Neutrophil (primary cell): ENCODE measurements at regions not wholly inside any gene's neighbourhood (a gene's known extent, or its start where the extent isn't known, plus 50 kb on each side); places are given as distances from the start of the nearest gene placed in this dataset.

Experiments
- H3K27ac ChIP-seq: fragments of 200-600 bp; sonication (generic); 2 replicates; pipeline ENCODE4 v1.5.1; 2016; ENCODE audit warnings: mild to moderate bottlenecking, moderate library complexity
- H3K27me3 ChIP-seq: fragments of 200-600 bp; sonication (generic); 2 replicates; pipeline ENCODE4 v1.6.0; 2016; ENCODE audit warnings: mild to moderate bottlenecking
- H3K36me3 ChIP-seq: fragments of 200-600 bp; sonication (generic); 2 replicates; pipeline ENCODE4 v1.5.1; 2017
- H3K4me1 ChIP-seq, 2 experiments: fragments of 200-600 bp in 1 of 2; sonication (generic) in 1 of 2; 1 replicate in 1 of 2; 2 replicates in 1 of 2; pipeline versions ENCODE4 v1.5.1 to v1.6.1; 2013 to 2016; ENCODE audit warnings: low read depth in 1 of 2, low read length in 1 of 2, mild to moderate bottlenecking in 1 of 2, moderate library complexity in 1 of 2; ENCODE audit not compliant: control insufficient read depth in 1 of 2, insufficient read depth in 1 of 2
- H3K4me3 ChIP-seq, 2 experiments: fragments of 200-600 bp in 1 of 2; sonication (generic) in 1 of 2; 1 replicate in 1 of 2; 2 replicates in 1 of 2; pipeline ENCODE4 v1.5.1; 2013 to 2016; ENCODE audit warnings: low read depth in 1 of 2, low read length in 1 of 2, mild to moderate bottlenecking in 1 of 2, moderate library complexity in 1 of 2
- H3K9me3 ChIP-seq: fragments of 200-600 bp; sonication (generic); 2 replicates; pipeline ENCODE4 v1.5.1; 2016
- CTCF ChIP-seq: fragments of 200-600 bp; sonication (generic); IDR thresholded peaks from 2 replicates; pipeline ENCODE4 v1.5.1; 2016; ENCODE audit warnings: antibody characterized with exemption

DNA sequence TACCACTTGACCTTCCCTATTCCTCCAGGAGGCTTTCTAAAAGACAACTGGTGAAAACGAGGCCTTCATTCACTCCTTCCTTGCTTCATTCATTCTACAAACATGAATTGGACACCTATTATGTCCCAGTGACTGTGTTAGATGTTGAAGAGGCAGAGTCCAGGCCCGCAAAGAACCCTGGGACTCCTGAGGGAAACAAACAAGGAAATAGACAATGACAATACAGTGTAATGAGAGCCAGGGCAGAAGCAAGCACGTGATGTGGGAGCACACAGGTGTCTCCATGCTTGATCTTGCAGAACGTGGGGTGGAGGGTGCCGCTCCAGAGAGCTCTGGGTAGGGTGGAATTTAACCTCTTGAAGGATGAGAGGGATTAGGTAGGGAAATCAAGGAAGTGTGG is 137.6 kb upstream of the KLF3 start:
- Histone ChIP-seq H3K4me1 (peaks cover 79 to 81% of the 10 kb centered on the region in 2 experiments), H3K9me3 (no peaks in the 10 kb centered on the region), H3K27me3 (no peaks in the 10 kb centered on the region), H3K4me3 (no peak overlapping the region), H3K27ac (peak overlapping the region; percentile 95), H3K36me3 (no peaks in the 10 kb centered on the region)
- TF ChIP-seq CTCF = no peak

DNA sequence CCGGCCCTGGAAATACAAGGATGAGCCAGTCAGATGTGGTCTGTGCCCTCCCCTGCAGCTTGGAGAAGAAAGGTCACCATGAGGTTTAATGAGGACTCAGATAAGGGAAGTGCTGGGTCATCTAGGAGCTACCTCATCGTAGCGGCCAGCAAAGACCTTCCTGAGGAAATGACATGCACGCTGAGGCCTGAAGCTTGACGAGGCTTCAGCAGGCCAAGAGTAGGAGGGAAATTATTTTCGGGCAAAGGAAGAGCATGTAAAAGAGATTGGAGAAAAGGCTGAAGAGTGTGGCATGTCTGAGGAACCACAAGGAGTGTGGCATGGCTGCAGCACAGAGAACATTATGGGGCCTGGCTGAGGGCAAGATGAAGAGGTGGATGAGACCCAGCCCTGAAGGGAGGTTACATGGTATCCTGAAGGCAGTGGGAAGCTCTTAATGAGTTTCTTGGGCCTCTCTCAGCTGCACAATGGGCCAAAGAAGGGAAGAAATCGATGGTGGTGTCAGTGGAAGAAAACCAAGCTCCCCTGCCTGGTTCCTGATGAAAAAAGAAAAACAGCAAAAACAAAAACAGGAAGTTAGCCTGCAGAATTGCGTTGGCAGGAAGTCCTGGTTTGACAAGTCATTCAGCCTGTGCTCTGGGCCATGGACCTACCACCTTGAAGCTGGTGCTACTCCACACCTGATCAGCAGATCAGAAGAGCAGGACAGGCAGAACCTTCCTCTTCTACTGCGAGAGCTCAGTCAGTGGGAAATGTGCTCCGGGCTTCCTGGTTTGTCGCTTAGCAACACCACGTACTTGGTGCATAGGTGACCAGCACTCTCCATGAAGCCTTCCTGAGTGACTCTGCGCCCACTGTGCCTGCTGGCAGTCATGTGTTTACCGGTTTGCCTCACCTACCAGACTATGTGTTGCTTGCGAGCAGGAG is 134.5 kb upstream of the KLF3 start:
- H3K4me1 ChIP-seq = peaks cover 60 to 66% of the 10 kb centered on the region in 2 experiments
- H3K36me3 ChIP-seq = no peaks in the 10 kb centered on the region
- peak; percentile 63 for TF ChIP-seq CTCF
- peak overlapping the region; percentile 95 for H3K27ac ChIP-seq
- H3K27me3 ChIP-seq = no peaks in the 10 kb centered on the region
- H3K9me3 ChIP-seq = no peaks in the 10 kb centered on the region
- peak overlapping the region; percentile 35 to 53 for H3K4me3 ChIP-seq

DNA sequence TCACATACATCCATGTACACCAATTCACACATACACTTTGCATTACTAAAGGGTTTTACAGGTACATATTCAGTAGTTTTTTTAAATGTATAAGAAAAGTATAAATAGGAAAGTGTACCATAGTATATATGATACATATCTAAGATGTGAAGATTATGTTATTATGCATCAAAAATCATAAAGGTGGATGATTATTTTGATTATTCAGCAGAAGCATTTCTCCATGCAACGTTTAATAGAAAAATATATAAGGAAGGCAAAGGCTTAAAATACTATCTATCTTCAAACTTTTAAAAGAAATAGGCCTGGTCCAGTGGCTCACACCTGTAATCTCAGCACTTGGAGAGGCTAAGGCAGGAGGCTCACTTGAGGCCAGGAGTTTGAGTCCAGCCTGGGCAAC is 133.5 kb upstream of the KLF3 start:
- no peaks in the 10 kb centered on the region for H3K9me3 ChIP-seq
- no peaks in the 10 kb centered on the region for H3K27me3 ChIP-seq
- TF ChIP-seq CTCF = no peak
- no peaks in the 10 kb centered on the region for H3K36me3 ChIP-seq
- H3K4me3 ChIP-seq = peak overlapping the region; percentile 35 to 53
- peak overlapping the region; percentile 95 for H3K27ac ChIP-seq
- H3K4me1 ChIP-seq = peaks cover 52 to 56% of the 10 kb centered on the region in 2 experiments

DNA sequence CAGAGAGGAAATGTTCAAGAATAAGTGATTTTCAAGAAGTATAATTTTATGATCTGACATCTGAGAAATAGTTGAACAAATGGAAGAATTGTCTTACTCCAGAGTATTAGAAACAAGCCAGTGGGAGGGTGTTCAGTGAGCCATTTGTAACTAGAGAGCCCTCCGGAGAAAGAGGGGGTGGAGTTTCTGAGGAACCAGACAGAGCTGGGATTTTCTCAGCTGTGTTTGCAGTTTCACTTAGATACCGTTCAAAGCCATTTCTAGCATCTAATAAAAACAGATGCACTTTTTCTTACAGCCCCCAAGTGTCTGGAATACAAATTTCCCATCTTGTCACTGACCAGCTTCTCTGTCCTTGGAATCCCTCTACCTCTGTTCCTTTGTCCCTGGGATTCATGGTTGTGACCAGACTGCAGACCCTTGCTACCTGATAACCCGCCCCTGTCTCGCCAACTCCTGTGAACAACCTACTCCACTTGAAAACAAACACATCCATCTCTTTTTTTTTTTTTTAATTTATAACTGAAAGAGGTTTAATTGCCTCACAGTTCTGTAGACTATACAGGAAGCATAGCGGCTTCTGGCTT is 132.8 kb upstream of the KLF3 start:
- H3K4me1 ChIP-seq = peaks cover 48 to 51% of the 10 kb centered on the region in 2 experiments
- no peak overlapping the region for H3K4me3 ChIP-seq
- no peaks in the 10 kb centered on the region for H3K9me3 ChIP-seq
- no peaks in the 10 kb centered on the region for H3K36me3 ChIP-seq
- no peaks in the 10 kb centered on the region for H3K27me3 ChIP-seq
- H3K27ac ChIP-seq = peak overlapping the region; percentile 95
- no peak for TF ChIP-seq CTCF

DNA sequence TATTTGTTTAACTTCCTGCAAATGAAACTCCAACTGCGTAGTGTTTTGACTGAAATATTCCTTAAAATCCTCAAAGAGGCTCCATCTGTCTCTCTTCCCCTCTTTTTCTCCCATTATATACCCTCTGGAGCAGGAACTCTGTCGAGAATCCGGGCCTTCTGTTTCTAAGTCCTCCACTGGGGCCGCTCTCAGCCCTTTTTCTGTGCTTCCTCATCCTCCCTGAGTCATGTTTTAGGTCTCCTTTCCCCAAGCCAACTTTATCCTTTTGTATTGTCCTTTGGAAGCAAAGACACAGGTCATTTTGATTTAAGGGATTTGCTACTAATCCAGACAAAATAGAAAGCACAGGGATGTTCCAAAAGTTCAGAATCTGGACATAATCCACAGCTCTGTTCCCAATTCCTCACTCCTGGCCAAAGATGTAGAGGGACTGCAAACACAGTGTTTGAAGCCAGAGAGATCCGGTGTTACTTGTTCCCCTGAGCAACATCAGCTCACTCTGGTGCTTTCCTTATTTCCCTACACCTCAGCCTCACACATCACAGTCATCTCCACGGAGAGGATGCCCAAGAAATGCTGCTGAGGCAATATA is 131.0 kb upstream of the KLF3 start:
- H3K4me3 ChIP-seq = no peak overlapping the region
- peak overlapping the region; percentile 40 for H3K27ac ChIP-seq
- no peak for TF ChIP-seq CTCF
- no peaks in the 10 kb centered on the region for H3K9me3 ChIP-seq
- no peaks in the 10 kb centered on the region for H3K27me3 ChIP-seq
- no peaks in the 10 kb centered on the region for H3K36me3 ChIP-seq
- H3K4me1 ChIP-seq = peaks cover 35 to 36% of the 10 kb centered on the region in 2 experiments
